GM19372 (cell line): ENCODE measurements at regions not wholly inside any gene's neighbourhood (a gene's known extent, or its start where the extent isn't known, plus 50 kb on each side); places are given as distances from the start of the nearest gene placed in this dataset.

ENCODE experiments used
- ATAC-seq: cut with Tn5 transposase; IDR thresholded peaks from one replicate; pipeline ENCODE4 v1.9.1; 2021; ENCODE audit warnings: mild to moderate bottlenecking, low read depth, moderate library complexity; ENCODE audit not compliant: unreplicated experiment

GRCh38 chr2:65671670-65672242 lies 239.4 kb upstream of the SPRED2 start:
- no peak for ATAC-seq

GRCh38 chr2:65669574-65669973 lies 237.2 kb upstream of the SPRED2 start:
- ATAC-seq, result no peak

- no peak for ATAC-seq
These were observed 236.3 kb upstream of the SPRED2 start for GRCh38 chr2:65668744-65669143.

- peak; percentile 99 for ATAC-seq
These were observed 233.8 kb upstream of the SPRED2 start for GRCh38 chr2:65666156-65666725.

GRCh38 chr2:65664931-65665330 lies 232.5 kb upstream of the SPRED2 start:
- no peak for ATAC-seq

GRCh38 chr2:65663831-65664407 lies 231.5 kb upstream of the SPRED2 start:
- no peak for ATAC-seq

- no peak for ATAC-seq
These were observed 230.4 kb upstream of the SPRED2 start for GRCh38 chr2:65662654-65663432.

GRCh38 chr2:65661980-65662653 lies 229.7 kb upstream of the SPRED2 start:
- no peak for ATAC-seq

- ATAC-seq, result no peak
These were observed 227.9 kb upstream of the SPRED2 start for GRCh38 chr2:65660340-65660739.

- ATAC-seq, result no peak
These were observed 226.5 kb upstream of the SPRED2 start for GRCh38 chr2:65658881-65659280.

GRCh38 chr2:65658266-65658665 lies 225.9 kb upstream of the SPRED2 start:
- ATAC-seq, result no peak

GRCh38 chr2:65656160-65656718 lies 223.8 kb upstream of the SPRED2 start:
- no peak for ATAC-seq

GRCh38 chr2:65655000-65655399 lies 222.6 kb upstream of the SPRED2 start:
- no peak for ATAC-seq

GRCh38 chr2:65654496-65654895 lies 222.1 kb upstream of the SPRED2 start:
- ATAC-seq, result no peak

- ATAC-seq, result no peak
These were observed 219.7 kb upstream of the SPRED2 start for GRCh38 chr2:65652066-65652465.

- no peak for ATAC-seq
These were observed 217.6 kb upstream of the SPRED2 start for GRCh38 chr2:65649811-65650589.

- peak; percentile 65 for ATAC-seq
These were observed 214.9 kb upstream of the SPRED2 start for GRCh38 chr2:65647249-65647842.

- no peak for ATAC-seq
These were observed 208.3 kb upstream of the SPRED2 start for GRCh38 chr2:65640793-65641103.

- ATAC-seq, result no peak
These were observed 206.9 kb upstream of the SPRED2 start for GRCh38 chr2:65639156-65639864.
